WTC11 (cell line): ENCODE measurements at regions not wholly inside any gene's neighbourhood (a gene's known extent, or its start where the extent isn't known, plus 50 kb on each side); places are given as distances from the start of the nearest gene placed in this dataset.

ENCODE experiments used
- TEAD4 ChIP-seq: sonication (generic); formaldehyde crosslinking; IDR thresholded peaks from 2 replicates; pipeline ENCODE4 v1.8.0; 2022; ENCODE audit warnings: mild to moderate bottlenecking, missing genetic modification reagents
- TF ChIP-seq, protein P1 (sequence below): fragments of 200-600 bp; IDR thresholded peaks from 2 replicates; pipeline ENCODE4 v1.8.0; 2022; ENCODE audit warnings: antibody characterized with exemption
- TF ChIP-seq, protein P2 (sequence below): sonication (generic); formaldehyde crosslinking; conservative IDR thresholded peaks from 2 replicates; pipeline ENCODE4 v1.8.1; 2022; ENCODE audit warnings: mild to moderate bottlenecking, missing genetic modification reagents

GRCh38 chr10:65355141-65355680 is 1570.6 kb upstream of the LRRTM3 start:
- TF ChIP-seq, protein P1, sequence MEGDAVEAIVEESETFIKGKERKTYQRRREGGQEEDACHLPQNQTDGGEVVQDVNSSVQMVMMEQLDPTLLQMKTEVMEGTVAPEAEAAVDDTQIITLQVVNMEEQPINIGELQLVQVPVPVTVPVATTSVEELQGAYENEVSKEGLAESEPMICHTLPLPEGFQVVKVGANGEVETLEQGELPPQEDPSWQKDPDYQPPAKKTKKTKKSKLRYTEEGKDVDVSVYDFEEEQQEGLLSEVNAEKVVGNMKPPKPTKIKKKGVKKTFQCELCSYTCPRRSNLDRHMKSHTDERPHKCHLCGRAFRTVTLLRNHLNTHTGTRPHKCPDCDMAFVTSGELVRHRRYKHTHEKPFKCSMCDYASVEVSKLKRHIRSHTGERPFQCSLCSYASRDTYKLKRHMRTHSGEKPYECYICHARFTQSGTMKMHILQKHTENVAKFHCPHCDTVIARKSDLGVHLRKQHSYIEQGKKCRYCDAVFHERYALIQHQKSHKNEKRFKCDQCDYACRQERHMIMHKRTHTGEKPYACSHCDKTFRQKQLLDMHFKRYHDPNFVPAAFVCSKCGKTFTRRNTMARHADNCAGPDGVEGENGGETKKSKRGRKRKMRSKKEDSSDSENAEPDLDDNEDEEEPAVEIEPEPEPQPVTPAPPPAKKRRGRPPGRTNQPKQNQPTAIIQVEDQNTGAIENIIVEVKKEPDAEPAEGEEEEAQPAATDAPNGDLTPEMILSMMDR = no peak
- no peak for TF ChIP-seq TEAD4 (CRISPR knock-in tag)
- TF ChIP-seq, protein P2, sequence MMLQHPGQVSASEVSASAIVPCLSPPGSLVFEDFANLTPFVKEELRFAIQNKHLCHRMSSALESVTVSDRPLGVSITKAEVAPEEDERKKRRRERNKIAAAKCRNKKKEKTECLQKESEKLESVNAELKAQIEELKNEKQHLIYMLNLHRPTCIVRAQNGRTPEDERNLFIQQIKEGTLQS = no peak
